ENCODE measurements at regions not wholly inside any gene's neighbourhood (a gene's known extent, or its start where the extent isn't known, plus 50 kb on each side); places are given as distances from the start of the nearest gene placed in this dataset.

GRCh38 chr3:17945799-17946399 is 203.5 kb upstream of the TBC1D5 start:
- TF ChIP-seq POLR2A (IDR thresholded peaks at IDR 0.05) (no peak), EP300 (IDR thresholded peaks at IDR 0.05) (no peak)
- TF ChIP-seq, protein P1, sequence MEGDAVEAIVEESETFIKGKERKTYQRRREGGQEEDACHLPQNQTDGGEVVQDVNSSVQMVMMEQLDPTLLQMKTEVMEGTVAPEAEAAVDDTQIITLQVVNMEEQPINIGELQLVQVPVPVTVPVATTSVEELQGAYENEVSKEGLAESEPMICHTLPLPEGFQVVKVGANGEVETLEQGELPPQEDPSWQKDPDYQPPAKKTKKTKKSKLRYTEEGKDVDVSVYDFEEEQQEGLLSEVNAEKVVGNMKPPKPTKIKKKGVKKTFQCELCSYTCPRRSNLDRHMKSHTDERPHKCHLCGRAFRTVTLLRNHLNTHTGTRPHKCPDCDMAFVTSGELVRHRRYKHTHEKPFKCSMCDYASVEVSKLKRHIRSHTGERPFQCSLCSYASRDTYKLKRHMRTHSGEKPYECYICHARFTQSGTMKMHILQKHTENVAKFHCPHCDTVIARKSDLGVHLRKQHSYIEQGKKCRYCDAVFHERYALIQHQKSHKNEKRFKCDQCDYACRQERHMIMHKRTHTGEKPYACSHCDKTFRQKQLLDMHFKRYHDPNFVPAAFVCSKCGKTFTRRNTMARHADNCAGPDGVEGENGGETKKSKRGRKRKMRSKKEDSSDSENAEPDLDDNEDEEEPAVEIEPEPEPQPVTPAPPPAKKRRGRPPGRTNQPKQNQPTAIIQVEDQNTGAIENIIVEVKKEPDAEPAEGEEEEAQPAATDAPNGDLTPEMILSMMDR (IDR thresholded peaks at IDR 0.05), result no peak
